Heart right ventricle (tissue), 16 donors: ENCODE measurements at regions not wholly inside any gene's neighbourhood (a gene's known extent, or its start where the extent isn't known, plus 50 kb on each side); places are given as distances from the start of the nearest gene placed in this dataset.

Experiments
- ATAC-seq, 8 donors: fragments of 200-7000 bp; cut with Tn5 transposase; one replicate each; pipeline ENCODE4 v1.9.1; 2020; ENCODE audit warnings: mild to moderate bottlenecking in 8 of 8, moderate library complexity in 8 of 8, moderate number of reproducible peaks in 1 of 8
- DNase-seq, 2 donors: peaks; one replicate each; pipeline ENCODE4 v3.0.0-alpha.2; 2020
- H3K27ac ChIP-seq, 10 donors: fragments of 200-600 bp; sonication (generic) in 2 of 10; one replicate each; pipeline versions ENCODE4 v1.5.0 to v1.8.0; 2020 to 2022; ENCODE audit warnings: mild to moderate bottlenecking in 3 of 10
- H3K27me3 ChIP-seq, 7 donors: fragments of 200-600 bp; one replicate each; pipeline ENCODE4 v1.8.0; 2021 to 2022; ENCODE audit warnings: mild to moderate bottlenecking in 2 of 7
- H3K36me3 ChIP-seq, 9 donors: fragments of 200-600 bp; sonication (generic) in 1 of 9; one replicate each; pipeline versions ENCODE4 v1.5.0 to v1.8.0; 2020 to 2022; ENCODE audit warnings: mild to moderate bottlenecking in 2 of 9
- H3K4me1 ChIP-seq, 9 donors: fragments of 200-600 bp; sonication (generic) in 1 of 9; one replicate each; pipeline versions ENCODE4 v1.5.0 to v1.8.0; 2020 to 2022; ENCODE audit warnings: mild to moderate bottlenecking in 4 of 9
- H3K4me3 ChIP-seq, 10 donors: fragments of 200-600 bp; sonication (generic) in 2 of 10; one replicate each; pipeline versions ENCODE4 v1.5.0 to v1.8.0; 2020 to 2022; ENCODE audit warnings: mild to moderate bottlenecking in 7 of 10, moderate library complexity in 2 of 10
- H3K9me3 ChIP-seq, 11 donors: fragments of 200-600 bp in 10 of 11; sonication (generic) in 2 of 11; one replicate each; pipeline versions ENCODE4 v1.5.0 to v1.8.0; 2013 to 2022; ENCODE audit warnings: mild to moderate bottlenecking in 2 of 11, control low read depth in 1 of 11, moderate library complexity in 1 of 11
- WGBS, 2 donors: extraction: QIAGEN DNeasy Blood & Tissue Kit; methylation state at CpG; one replicate each; pipeline ENCODE4 v1.1.7; 2013; ENCODE audit warnings: inconsistent platforms in 1 of 2; 5-methylcytosine and 5-hydroxymethylcytosine counted together
- intact Hi-C, 10 donors: fragments of 100-400 bp; cut with DNase I; formaldehyde crosslinking; loops; one replicate each; pipeline versions ENCODE4 v1.11.1 to v1.14.2; 2022
- TF ChIP-seq, protein P1 (sequence below), 9 donors: fragments of 200-600 bp; sonication (generic) in 2 of 9; IDR thresholded peaks; one replicate each; pipeline versions ENCODE4 v1.5.0 to v1.8.0; 2021 to 2022; ENCODE audit warnings: antibody characterized with exemption in 9 of 9, mild to moderate bottlenecking in 5 of 9, moderate library complexity in 1 of 9
- donor health status: Arrhythmogenic right ventricular cardiomyopathy.
- donor health status: ischemic (EF 13 %, LVEDD 7.1; RV severe dilation, severe dysfunction).
- donor health status: healthy with polysubstance abuse.
- donor health status: DM: no; HTN: yes; CAD: no.
- donor health status: DM: no; HTN: no; CAD: no.
- donor health status: ischemic (EF 25% LVEDD 6.9; RV normal size, moderate dysfunction).
- donor health status: ischemic (EF 25% LVEDD 5.7; RV mildly dilated, moderate dysfunction).
- donor health status: healthy.
- donor health status: DM: yes; HTN: yes; CAD: no.
- donor health status: Ischemic cardiomyopathy.
- donor health status: ischemic (EF 35%, LVEDD 5.7; RV mildly dilated, moderate dysfunction).
- donor health status: nonischemic (EF 11% LVEDD 7.7; RV severe dilation, severe dysfunction).
- donor health status: DM: yes; HTN: yes; CAD: no.
- donor health status: PGD.
- donor health status: ischemic (EF 29% LVEDD 5.4; RV normal size, mild dysfunction).
- donor health status: nonischemic (EF 23%, LVEDD 6.1; RV moderate dilation, normal function).

GRCh38 chr4:114311787-114312186 is 286.8 kb upstream of the UGT8 start:
- intact Hi-C loops: no loop called here
- no peaks in the 10 kb centered on the region for H3K36me3 ChIP-seq
- 75 to 84% methylated on average over 4 of the region's 4 CpGs for WGBS, 2 donors
- DNase-seq: no peak
- H3K9me3 ChIP-seq: peaks cover 0 to 18% (median 0%) of the 10 kb centered on the region in 11 donors
- ATAC-seq: no peak
- no peak overlapping the region for H3K4me3 ChIP-seq
- TF ChIP-seq, protein P1, sequence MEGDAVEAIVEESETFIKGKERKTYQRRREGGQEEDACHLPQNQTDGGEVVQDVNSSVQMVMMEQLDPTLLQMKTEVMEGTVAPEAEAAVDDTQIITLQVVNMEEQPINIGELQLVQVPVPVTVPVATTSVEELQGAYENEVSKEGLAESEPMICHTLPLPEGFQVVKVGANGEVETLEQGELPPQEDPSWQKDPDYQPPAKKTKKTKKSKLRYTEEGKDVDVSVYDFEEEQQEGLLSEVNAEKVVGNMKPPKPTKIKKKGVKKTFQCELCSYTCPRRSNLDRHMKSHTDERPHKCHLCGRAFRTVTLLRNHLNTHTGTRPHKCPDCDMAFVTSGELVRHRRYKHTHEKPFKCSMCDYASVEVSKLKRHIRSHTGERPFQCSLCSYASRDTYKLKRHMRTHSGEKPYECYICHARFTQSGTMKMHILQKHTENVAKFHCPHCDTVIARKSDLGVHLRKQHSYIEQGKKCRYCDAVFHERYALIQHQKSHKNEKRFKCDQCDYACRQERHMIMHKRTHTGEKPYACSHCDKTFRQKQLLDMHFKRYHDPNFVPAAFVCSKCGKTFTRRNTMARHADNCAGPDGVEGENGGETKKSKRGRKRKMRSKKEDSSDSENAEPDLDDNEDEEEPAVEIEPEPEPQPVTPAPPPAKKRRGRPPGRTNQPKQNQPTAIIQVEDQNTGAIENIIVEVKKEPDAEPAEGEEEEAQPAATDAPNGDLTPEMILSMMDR (IDR thresholded peaks at IDR 0.05): no peak
- no peak overlapping the region for H3K27ac ChIP-seq
- no peaks in the 10 kb centered on the region for H3K4me1 ChIP-seq
- H3K27me3 ChIP-seq: no peaks in the 10 kb centered on the region

DNA sequence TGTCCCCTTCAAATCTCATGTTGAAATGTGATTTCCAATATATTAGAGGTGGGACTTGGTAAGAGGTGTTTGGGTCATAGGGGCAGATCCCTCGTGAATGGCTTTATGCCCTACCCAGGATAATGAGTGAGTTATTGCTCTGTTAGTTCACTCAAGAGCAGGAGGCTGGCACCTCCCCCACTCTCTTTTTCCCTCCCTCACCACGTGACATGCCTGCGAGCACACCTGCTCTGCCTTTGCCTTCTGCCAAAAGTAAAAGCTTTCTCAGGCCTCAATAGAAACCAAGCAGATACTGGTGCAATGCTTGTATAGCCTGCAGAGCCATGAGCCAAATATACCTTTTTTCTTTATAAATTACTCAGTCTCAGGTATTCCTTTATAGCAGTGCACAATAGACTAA is 286.3 kb upstream of the UGT8 start:
- 73 to 86% methylated on average over 3 of the region's 3 CpGs for WGBS, 2 donors
- H3K4me1 ChIP-seq: no peaks in the 10 kb centered on the region
- intact Hi-C loops: no loop called here
- DNase-seq (no peak), ATAC-seq (no peak)
- H3K27ac ChIP-seq: no peak overlapping the region
- H3K4me3 ChIP-seq: no peak overlapping the region
- peaks cover 0 to 18% (median 0%) of the 10 kb centered on the region in 11 donors for H3K9me3 ChIP-seq
- H3K27me3 ChIP-seq: no peaks in the 10 kb centered on the region
- TF ChIP-seq, protein P1 (IDR thresholded peaks at IDR 0.05): no peak
- no peaks in the 10 kb centered on the region for H3K36me3 ChIP-seq

DNA sequence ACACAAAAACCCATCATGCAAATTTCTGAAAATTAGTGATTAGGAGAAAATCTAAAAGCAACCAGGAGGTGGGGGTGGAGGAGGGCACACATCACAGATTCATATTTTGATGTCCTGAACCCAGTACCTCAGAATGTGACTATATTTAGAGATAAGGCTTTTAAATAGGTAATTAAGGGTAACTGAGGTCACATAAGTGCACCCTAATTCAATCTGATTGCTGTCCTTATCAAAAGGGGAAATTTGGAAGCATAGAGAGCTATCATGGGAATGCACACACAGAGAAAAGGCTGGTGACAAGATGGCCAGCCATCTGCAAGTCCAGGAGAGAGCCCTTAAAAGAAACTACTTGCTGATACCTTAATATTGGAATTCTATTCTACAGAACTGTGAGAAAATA is 281.8 kb upstream of the UGT8 start:
- intact Hi-C loops: no loop called here
- TF ChIP-seq, protein P1 (IDR thresholded peaks at IDR 0.05): no peak
- Histone ChIP-seq H3K27me3 (no peaks in the 10 kb centered on the region), H3K27ac (no peak overlapping the region), H3K36me3 (no peaks in the 10 kb centered on the region), H3K4me1 (no peaks in the 10 kb centered on the region), H3K9me3 (peaks cover 0 to 18% (median 0%) of the 10 kb centered on the region in 11 donors), H3K4me3 (no peak overlapping the region)
- DNase-seq (no peak), ATAC-seq (no peak)

GRCh38 chr4:114317564-114317963 is 281.0 kb upstream of the UGT8 start:
- intact Hi-C loops: no loop called here
- H3K36me3 ChIP-seq: no peaks in the 10 kb centered on the region
- H3K27ac ChIP-seq: no peak overlapping the region
- H3K27me3 ChIP-seq: no peaks in the 10 kb centered on the region
- no peak for DNase-seq
- ATAC-seq: no peak
- WGBS, 2 donors: 76 to 77% methylated on average over 2 of the region's 2 CpGs
- H3K4me1 ChIP-seq: no peaks in the 10 kb centered on the region
- TF ChIP-seq, protein P1 (IDR thresholded peaks at IDR 0.05): no peak
- no peak overlapping the region for H3K4me3 ChIP-seq
- peaks cover 0 to 18% (median 0%) of the 10 kb centered on the region in 11 donors for H3K9me3 ChIP-seq

DNA sequence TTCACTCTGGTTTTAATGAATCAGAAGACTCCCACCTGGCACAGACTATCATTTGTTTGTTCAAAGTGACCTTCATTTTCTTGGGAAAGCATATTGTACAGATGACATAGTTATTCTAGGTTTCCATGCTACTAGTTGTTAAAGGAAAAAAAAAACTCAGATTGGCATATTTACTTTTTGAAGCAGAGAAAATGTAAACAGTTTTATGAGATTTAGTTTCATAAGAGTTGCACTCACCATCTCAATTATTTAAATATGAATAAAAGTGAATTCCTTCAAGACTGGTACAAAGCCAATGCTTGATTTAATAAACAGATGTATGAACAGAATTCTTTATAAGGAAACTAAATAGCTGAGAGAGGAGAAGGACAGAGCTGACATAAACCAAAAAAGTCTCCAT is 280.3 kb upstream of the UGT8 start:
- no peak overlapping the region for H3K27ac ChIP-seq
- H3K4me1 ChIP-seq: no peaks in the 10 kb centered on the region
- ATAC-seq (no peak), DNase-seq (no peak)
- H3K27me3 ChIP-seq: no peaks in the 10 kb centered on the region
- peaks cover 0 to 18% (median 0%) of the 10 kb centered on the region in 11 donors for H3K9me3 ChIP-seq
- TF ChIP-seq, protein P1 (IDR thresholded peaks at IDR 0.05): no peak
- no peak overlapping the region for H3K4me3 ChIP-seq
- intact Hi-C loops: no loop called here
- no peaks in the 10 kb centered on the region for H3K36me3 ChIP-seq
